ENCODE measurements at regions not wholly inside any gene's neighbourhood (a gene's known extent, or its start where the extent isn't known, plus 50 kb on each side); places are given as distances from the start of the nearest gene placed in this dataset.
A peak's percentile ranks its signal among the peaks of the same experiment; 100 is the strongest.

DNA sequence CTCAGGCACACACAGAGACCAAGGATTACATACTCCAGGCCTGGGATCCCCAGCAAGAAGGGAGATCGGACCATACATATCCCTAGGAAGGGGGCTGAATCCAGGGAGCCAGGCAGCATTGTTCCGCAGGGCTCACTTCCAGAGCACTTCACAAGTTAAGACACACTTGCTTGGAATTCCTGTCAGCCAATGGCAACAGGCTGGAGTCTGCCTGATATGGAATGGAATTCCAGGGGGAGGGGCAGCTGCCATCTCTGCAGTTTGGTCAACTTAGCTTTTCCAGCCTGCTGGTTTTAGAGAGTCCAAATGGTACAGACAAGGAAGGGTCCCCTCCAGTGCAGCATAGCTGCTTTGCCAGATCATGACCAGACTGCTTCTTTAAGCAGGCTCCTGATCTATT is 290.0 kb upstream of the GLI3 start:
- WGBS, 2 donors (ENCODE audit: low coverage in 1 of 2), result no CpG with 5 or more reads among the region's 2 CpGs
- no peak for TF ChIP-seq POLR2AphosphoS5 (IDR thresholded peaks at IDR 0.05)
- TF ChIP-seq, protein P1, sequence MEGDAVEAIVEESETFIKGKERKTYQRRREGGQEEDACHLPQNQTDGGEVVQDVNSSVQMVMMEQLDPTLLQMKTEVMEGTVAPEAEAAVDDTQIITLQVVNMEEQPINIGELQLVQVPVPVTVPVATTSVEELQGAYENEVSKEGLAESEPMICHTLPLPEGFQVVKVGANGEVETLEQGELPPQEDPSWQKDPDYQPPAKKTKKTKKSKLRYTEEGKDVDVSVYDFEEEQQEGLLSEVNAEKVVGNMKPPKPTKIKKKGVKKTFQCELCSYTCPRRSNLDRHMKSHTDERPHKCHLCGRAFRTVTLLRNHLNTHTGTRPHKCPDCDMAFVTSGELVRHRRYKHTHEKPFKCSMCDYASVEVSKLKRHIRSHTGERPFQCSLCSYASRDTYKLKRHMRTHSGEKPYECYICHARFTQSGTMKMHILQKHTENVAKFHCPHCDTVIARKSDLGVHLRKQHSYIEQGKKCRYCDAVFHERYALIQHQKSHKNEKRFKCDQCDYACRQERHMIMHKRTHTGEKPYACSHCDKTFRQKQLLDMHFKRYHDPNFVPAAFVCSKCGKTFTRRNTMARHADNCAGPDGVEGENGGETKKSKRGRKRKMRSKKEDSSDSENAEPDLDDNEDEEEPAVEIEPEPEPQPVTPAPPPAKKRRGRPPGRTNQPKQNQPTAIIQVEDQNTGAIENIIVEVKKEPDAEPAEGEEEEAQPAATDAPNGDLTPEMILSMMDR (IDR thresholded peaks at IDR 0.05), result no peak
- TF ChIP-seq POLR2A (IDR thresholded peaks at IDR 0.05), result no peak
- no peak for TF ChIP-seq EP300 (IDR thresholded peaks at IDR 0.05)
- Histone ChIP-seq H3K4me1 (no peaks in the 10 kb centered on the region), H3K27me3 (no peaks in the 10 kb centered on the region), H3K4me3 (no peak overlapping the region), H3K9me3 (peaks cover 0 to 41% (median 0%) of the 10 kb centered on the region in 3 donors), H3K36me3 (no peaks in the 10 kb centered on the region), H3K27ac (no peak overlapping the region)
- no peak for ATAC-seq

DNA sequence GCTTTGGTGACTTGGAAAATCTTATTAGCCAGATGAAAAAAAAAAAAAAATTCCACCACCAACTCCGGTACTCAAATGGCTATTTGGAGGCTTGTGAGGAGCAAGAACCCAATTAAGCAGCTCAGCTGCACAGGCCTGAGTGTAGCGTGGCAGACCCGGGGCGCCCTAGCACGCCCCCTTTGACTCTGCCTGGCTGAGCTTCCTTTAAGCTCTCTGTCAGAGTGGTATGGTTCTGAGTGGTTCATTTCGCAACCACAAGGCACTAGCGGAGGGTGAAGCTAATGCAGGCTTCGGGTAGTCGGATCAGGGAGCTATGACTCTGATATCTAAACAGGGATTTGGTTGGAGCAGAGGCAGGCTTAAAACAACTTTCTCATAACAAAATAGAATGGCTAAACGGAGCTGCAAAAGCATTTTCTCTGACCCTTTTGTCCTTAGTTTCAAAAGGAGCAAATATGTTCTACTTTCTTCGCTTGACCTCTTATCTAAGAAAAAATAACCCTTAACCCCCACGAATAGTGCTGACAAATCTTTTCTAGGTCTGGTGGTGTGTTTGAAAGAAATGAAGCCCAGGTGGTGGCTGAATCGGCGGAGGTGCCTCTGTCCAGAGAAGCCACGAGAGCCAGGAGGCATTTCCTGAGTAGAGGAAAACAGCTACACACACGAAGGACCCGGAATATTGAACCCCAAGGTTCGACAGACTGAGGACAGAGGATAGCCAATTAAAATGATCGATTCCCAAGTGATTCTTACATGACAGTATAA is 285.4 kb upstream of the GLI3 start:
- Histone ChIP-seq H3K4me1 (no peaks in the 10 kb centered on the region), H3K36me3 (no peaks in the 10 kb centered on the region), H3K4me3 (no peak overlapping the region), H3K27me3 (no peaks in the 10 kb centered on the region), H3K27ac (peak overlapping the region in 1 of 4 donors; percentile 3), H3K9me3 (peaks cover 0 to 21% (median 0%) of the 10 kb centered on the region in 3 donors)
- ATAC-seq, result peak; percentile 48
- whole genome bisulfite sequencing, 2 donors (ENCODE audit: low coverage in 1 of 2), result 61 to 66% methylated on average over 10 to 19 of the region's 19 CpGs
- TF ChIP-seq EP300 (IDR thresholded peaks at IDR 0.05), result no peak

DNA sequence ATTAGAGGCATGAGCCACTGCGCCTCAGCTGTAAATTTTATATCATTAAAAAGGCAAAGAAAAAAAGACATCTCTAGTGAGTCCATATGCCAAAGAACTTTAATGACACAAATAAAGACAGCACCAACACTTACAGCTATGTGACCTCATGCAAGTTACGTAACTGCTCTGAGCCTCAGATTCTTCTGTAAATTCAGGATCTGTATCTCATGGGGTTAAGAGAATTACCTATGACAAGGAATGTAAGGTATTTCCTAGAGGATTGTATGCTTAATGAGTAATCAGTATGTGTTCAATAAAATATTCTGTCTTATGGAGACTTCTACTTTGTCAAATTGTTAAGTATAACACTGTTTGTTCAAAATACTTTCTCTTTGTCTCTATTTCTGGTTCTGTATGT is 274.0 kb upstream of the GLI3 start:
- H3K9me3 ChIP-seq, result no peaks in the 10 kb centered on the region
- TF ChIP-seq, protein P1 (IDR thresholded peaks at IDR 0.05), result no peak
- TF ChIP-seq POLR2A (IDR thresholded peaks at IDR 0.05) (no peak), POLR2AphosphoS5 (IDR thresholded peaks at IDR 0.05) (no peak), EP300 (IDR thresholded peaks at IDR 0.05) (no peak)
- no peak for ATAC-seq
- H3K4me1 ChIP-seq, result no peaks in the 10 kb centered on the region
- no peak overlapping the region for H3K27ac ChIP-seq
- no peak overlapping the region for H3K4me3 ChIP-seq
- no peaks in the 10 kb centered on the region for H3K36me3 ChIP-seq
- 86 to 100% methylated on average over 1 to 2 of the region's 2 CpGs for WGBS, 2 donors (ENCODE audit: low coverage in 1 of 2)
- H3K27me3 ChIP-seq, result no peaks in the 10 kb centered on the region

DNA sequence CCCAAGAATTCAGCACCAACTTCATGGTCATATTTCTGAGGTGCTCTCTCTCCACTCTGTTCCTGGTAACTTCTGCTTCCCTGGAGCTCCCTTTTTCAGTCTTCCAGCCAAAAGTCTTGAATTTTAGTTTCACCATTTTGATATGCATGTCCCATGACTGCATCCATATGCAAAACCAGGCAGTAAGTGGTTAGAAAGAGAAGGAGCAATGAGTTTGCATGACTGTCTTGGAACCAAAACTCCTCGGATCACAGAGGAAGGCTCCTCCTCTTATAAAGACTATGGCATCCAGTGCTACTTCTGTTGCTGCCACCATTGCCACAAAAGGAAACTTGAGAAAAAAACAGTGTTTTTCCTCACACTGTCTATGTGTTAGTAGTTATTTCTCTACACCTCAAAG is 269.1 kb upstream of the GLI3 start:
- Histone ChIP-seq H3K27ac (no peak overlapping the region), H3K36me3 (no peaks in the 10 kb centered on the region), H3K9me3 (no peaks in the 10 kb centered on the region), H3K4me3 (no peak overlapping the region), H3K4me1 (no peaks in the 10 kb centered on the region), H3K27me3 (no peaks in the 10 kb centered on the region)
- WGBS, 2 donors (ENCODE audit: low coverage in 1 of 2), result 86 to 89% methylated on average over 1 of the region's 1 CpG
- no peak for ATAC-seq
- TF ChIP-seq, protein P1 (IDR thresholded peaks at IDR 0.05), result no peak
- TF ChIP-seq POLR2A (IDR thresholded peaks at IDR 0.05) (no peak), POLR2AphosphoS5 (IDR thresholded peaks at IDR 0.05) (no peak), EP300 (IDR thresholded peaks at IDR 0.05) (no peak)

DNA sequence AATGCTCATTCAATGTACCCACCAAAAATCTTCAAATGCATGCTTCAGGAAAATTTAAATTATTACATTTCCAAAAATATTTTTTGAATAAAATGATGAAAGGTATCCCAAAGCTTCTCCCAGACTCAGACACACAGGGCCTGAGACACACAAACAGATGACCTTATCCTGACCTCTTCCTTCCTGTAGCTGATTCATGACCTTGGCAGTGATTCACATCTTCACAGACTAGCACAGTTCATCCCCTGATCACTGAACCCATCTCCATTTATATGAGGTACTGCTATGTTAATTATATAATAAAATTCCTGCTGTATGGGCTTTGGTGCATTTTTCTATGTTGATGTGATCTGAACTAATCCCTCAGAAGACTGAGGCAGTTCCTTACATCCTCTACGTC is 265.0 kb upstream of the GLI3 start:
- ATAC-seq, result no peak
- WGBS, 2 donors (ENCODE audit: low coverage in 1 of 2), result 75% methylated on average over 1 of the region's 1 CpG; no CpG with 5 or more reads in 1 of the 2 donors
- no peaks in the 10 kb centered on the region for H3K4me1 ChIP-seq
- H3K27ac ChIP-seq, result no peak overlapping the region
- no peaks in the 10 kb centered on the region for H3K36me3 ChIP-seq
- no peak overlapping the region for H3K4me3 ChIP-seq
- H3K9me3 ChIP-seq, result no peaks in the 10 kb centered on the region
- no peaks in the 10 kb centered on the region for H3K27me3 ChIP-seq
- no peak for TF ChIP-seq POLR2AphosphoS5 (IDR thresholded peaks at IDR 0.05)
- no peak for TF ChIP-seq EP300 (IDR thresholded peaks at IDR 0.05)
- TF ChIP-seq, protein P1 (IDR thresholded peaks at IDR 0.05), result no peak
- TF ChIP-seq POLR2A (IDR thresholded peaks at IDR 0.05), result no peak

Data from gastroesophageal sphincter (tissue), 4 donors.